T-cell (primary cell): ENCODE measurements at regions not wholly inside any gene's neighbourhood (a gene's known extent, or its start where the extent isn't known, plus 50 kb on each side); places are given as distances from the start of the nearest gene placed in this dataset.
"Not testable (repeated sequence)": the region's sequence is repeated elsewhere in the genome, so short reads cannot be mapped to it uniquely, and the experiment has no call there.

ENCODE experiments used
- ATAC-seq, 4 experiments: fragments of 200-7000 bp in 3 of 4; fragments of 150-1000 bp in 1 of 4; cut with Tn5 transposase; replicated peaks in 1 of 4; 1 replicate in 3 of 4; 2 replicates in 1 of 4; pipeline ENCODE4 v1.10.0; 2021; ENCODE audit warnings: moderate library complexity in 3 of 4, mild to moderate bottlenecking in 2 of 4, moderate number of reproducible peaks in 1 of 4
- CTCF ChIA-PET, 2 donors: fragments of 300-600 bp; sonication (Branson Sonifier 250); formaldehyde crosslinking; loops; one replicate each; lab custom pipeline; 2022; ENCODE audit warnings: antibody characterized with exemption in 2 of 2; lab: Charles Lee
- POLR2A ChIA-PET, 2 donors: fragments of 300-600 bp; sonication (Branson Sonifier 250); formaldehyde crosslinking; loops; one replicate each; lab custom pipeline; 2022; ENCODE audit warnings: antibody characterized with exemption in 2 of 2; lab: Charles Lee
- DNase-seq, 35 experiments: peaks; one replicate each; pipeline versions ENCODE4 v3.0.0 to v3.0.0-alpha.2; 2013 to 2023
- H3K27ac ChIP-seq: one replicate; pipeline ENCODE4 v1.5.1; 2013; ENCODE audit warnings: low read length
- H3K27me3 ChIP-seq, 2 experiments: replicated peaks in 1 of 2; 1 replicate in 1 of 2; 2 replicates in 1 of 2; pipeline versions ENCODE4 v1.6.1 to v1.7.0; 2013; ENCODE audit warnings: low read length in 1 of 2, mixed read lengths in 1 of 2; ENCODE audit not compliant: control insufficient read depth in 2 of 2, insufficient read depth in 2 of 2; ENCODE audit errors: extremely low read depth in 1 of 2
- H3K36me3 ChIP-seq, 2 donors: 1 replicate in 1 of 2; 2 replicates in 1 of 2; pipeline versions ENCODE4 v1.6.1 to v1.7.0; 2013; ENCODE audit warnings: low read length in 1 of 2; ENCODE audit not compliant: control insufficient read depth in 2 of 2, insufficient read depth in 1 of 2; ENCODE audit errors: extremely low read depth in 1 of 2
- H3K4me1 ChIP-seq, 2 experiments: 1 replicate in 1 of 2; 2 replicates in 1 of 2; pipeline versions ENCODE4 v1.6.1 to v1.7.0; 2013; ENCODE audit warnings: low read length in 2 of 2, mixed read lengths in 1 of 2; ENCODE audit not compliant: insufficient read depth in 2 of 2, control insufficient read depth in 1 of 2; ENCODE audit errors: extremely low read depth in 1 of 2
- H3K4me3 ChIP-seq, 2 donors: 1 replicate in 1 of 2; 2 replicates in 1 of 2; pipeline versions ENCODE4 v1.5.1 to v1.7.0; 2013; ENCODE audit warnings: mild to moderate bottlenecking in 2 of 2, low read length in 1 of 2, moderate library complexity in 1 of 2; ENCODE audit not compliant: control insufficient read depth in 1 of 2; ENCODE audit errors: extremely low read depth in 1 of 2
- H3K9me3 ChIP-seq: 2 replicates; pipeline ENCODE4 v1.7.0; 2013
- H3K27ac Mint-ChIP-seq, 2 donors: one replicate each; pipeline ENCODE4 v1.8.0; 2020 to 2021; ENCODE audit warnings: mild to moderate bottlenecking in 2 of 2, mixed read lengths in 2 of 2
- H3K27me3 Mint-ChIP-seq, 2 donors: one replicate each; pipeline ENCODE4 v1.8.0; 2021 to 2022; ENCODE audit warnings: mixed read lengths in 2 of 2
- H3K36me3 Mint-ChIP-seq: one replicate; pipeline ENCODE4 v1.8.0; 2021; ENCODE audit warnings: mixed read lengths
- H3K4me1 Mint-ChIP-seq, 3 donors: one replicate each; pipeline ENCODE4 v1.8.0; 2020 to 2022; ENCODE audit warnings: mixed read lengths in 3 of 3, mild to moderate bottlenecking in 1 of 3
- H3K4me3 Mint-ChIP-seq, 3 donors: one replicate each; pipeline ENCODE4 v1.8.0; 2020 to 2022; ENCODE audit warnings: mild to moderate bottlenecking in 3 of 3, mixed read lengths in 3 of 3, moderate library complexity in 3 of 3
- H3K9me3 Mint-ChIP-seq, 3 donors: one replicate each; pipeline ENCODE4 v1.8.0; 2020 to 2022; ENCODE audit warnings: mixed read lengths in 3 of 3
- WGBS: methylation state at CpG from one replicate; pipeline ENCODE4 v1.1.5; 2013; ENCODE audit warnings: missing lambda C conversion rate; ENCODE audit not compliant: insufficient coverage; 5-methylcytosine and 5-hydroxymethylcytosine counted together

GRCh38 chr18:71303743-71304142 is 1014.9 kb downstream of the SOCS6 start:
- not testable (repeated sequence) for H3K4me3 Mint-ChIP-seq
- CTCF ChIA-PET, result interaction anchor here in 1 of 2 donors (0.6 kb wide), 1 partner anchor 17 kb away, joined by 3 read pairs; no protein-coding TSS in a partner anchor

GRCh38 chr18:71301596-71301995 is 1012.8 kb downstream of the SOCS6 start:
- Mint-ChIP-seq H3K4me3 (no peak overlapping the region), H3K9me3 (peaks cover 0 to 2% (median 0%) of the 10 kb centered on the region in 3 donors), H3K36me3 (no peaks in the 10 kb centered on the region), H3K4me1 (no peaks in the 10 kb centered on the region), H3K27me3 (no peaks in the 10 kb centered on the region), H3K27ac (no peak overlapping the region)
- Histone ChIP-seq H3K4me1 (no peaks in the 10 kb centered on the region), H3K9me3 (no peaks in the 10 kb centered on the region), H3K4me3 (no peak overlapping the region), H3K27me3 (no peaks in the 10 kb centered on the region), H3K36me3 (no peaks in the 10 kb centered on the region), H3K27ac (no peak overlapping the region)
- POLR2A ChIA-PET, result interaction anchor here in 1 of 2 donors (0.6 kb wide), 1 partner anchor 19 kb away, joined by 3 read pairs; no protein-coding TSS in a partner anchor
- no peak for DNase-seq
- WGBS, result 77% methylated on average over 4 of the region's 4 CpGs
- ATAC-seq, result no peak
- CTCF ChIA-PET, result no interaction called here

More at GRCh38 chr18:71303743-71304142, 1014.9 kb downstream of the SOCS6 start:
- H3K27me3 ChIP-seq, H3K27ac Mint-ChIP-seq, H3K27me3 Mint-ChIP-seq, H3K4me1 Mint-ChIP-seq, H3K9me3 ChIP-seq, H3K27ac ChIP-seq, H3K9me3 Mint-ChIP-seq, H3K4me3 ChIP-seq, H3K36me3 ChIP-seq, DNase-seq, H3K4me1 ChIP-seq, ATAC-seq, H3K36me3 Mint-ChIP-seq, POLR2A ChIA-PET: not testable (repeated sequence)
- whole genome bisulfite sequencing, result 64% methylated on average over 2 of the region's 3 CpGs

GRCh38 chr18:71294201-71294600 is 1005.4 kb downstream of the SOCS6 start:
- H3K27ac Mint-ChIP-seq, H3K36me3 ChIP-seq, H3K27me3 ChIP-seq, H3K27me3 Mint-ChIP-seq, H3K4me3 ChIP-seq, H3K4me1 Mint-ChIP-seq, H3K4me3 Mint-ChIP-seq, H3K36me3 Mint-ChIP-seq, H3K27ac ChIP-seq, CTCF ChIA-PET, DNase-seq, POLR2A ChIA-PET, H3K9me3 ChIP-seq, H3K4me1 ChIP-seq, H3K9me3 Mint-ChIP-seq, ATAC-seq: not testable (repeated sequence)
- no CpG with 5 or more reads among the region's 3 CpGs for WGBS

GRCh38 chr18:71293322-71293721 is 1004.5 kb downstream of the SOCS6 start:
- H3K27ac ChIP-seq, result no peak overlapping the region
- CTCF ChIA-PET, result no interaction called here
- POLR2A ChIA-PET, result no interaction called here
- ATAC-seq (no peak), DNase-seq (no peak)
- no peak overlapping the region for H3K4me3 Mint-ChIP-seq
- peaks cover 0 to 4% (median 0%) of the 10 kb centered on the region in 3 donors for H3K9me3 Mint-ChIP-seq
- no peaks in the 10 kb centered on the region for H3K36me3 Mint-ChIP-seq
- no peaks in the 10 kb centered on the region for H3K36me3 ChIP-seq
- no peaks in the 10 kb centered on the region for H3K9me3 ChIP-seq
- no peak overlapping the region for H3K27ac Mint-ChIP-seq
- H3K27me3 ChIP-seq, result no peaks in the 10 kb centered on the region
- H3K27me3 Mint-ChIP-seq, result no peaks in the 10 kb centered on the region
- H3K4me3 ChIP-seq, result no peak overlapping the region
- H3K4me1 Mint-ChIP-seq, result no peaks in the 10 kb centered on the region
- no peaks in the 10 kb centered on the region for H3K4me1 ChIP-seq

GRCh38 chr18:71287268-71287667 is 998.4 kb downstream of the SOCS6 start:
- H3K27ac Mint-ChIP-seq, result no peak overlapping the region

GRCh38 chr18:71252351-71252865 is 963.6 kb downstream of the SOCS6 start:
- no peaks in the 10 kb centered on the region for H3K9me3 Mint-ChIP-seq
- ATAC-seq (no peak), DNase-seq (no peak)
- H3K4me1 ChIP-seq, result no peaks in the 10 kb centered on the region
- H3K4me3 Mint-ChIP-seq, result no peak overlapping the region
- H3K4me1 Mint-ChIP-seq, result no peaks in the 10 kb centered on the region
- no peaks in the 10 kb centered on the region for H3K36me3 Mint-ChIP-seq
- no peak overlapping the region for H3K27ac ChIP-seq
- H3K27me3 Mint-ChIP-seq, result peaks cover 0 to 3% of the 10 kb centered on the region in 2 donors
- no peaks in the 10 kb centered on the region for H3K36me3 ChIP-seq
- no peak overlapping the region for H3K27ac Mint-ChIP-seq
- no CpG with 5 or more reads among the region's 6 CpGs for WGBS
- ChIA-PET CTCF (no interaction called here), POLR2A (no interaction called here)
- no peak overlapping the region for H3K4me3 ChIP-seq
- H3K27me3 ChIP-seq, result no peaks in the 10 kb centered on the region
- H3K9me3 ChIP-seq, result no peaks in the 10 kb centered on the region

More at GRCh38 chr18:71287268-71287667, 998.4 kb downstream of the SOCS6 start:
- H3K9me3 ChIP-seq, result no peaks in the 10 kb centered on the region
- no peak overlapping the region for H3K4me3 ChIP-seq
- Mint-ChIP-seq H3K27me3 (no peaks in the 10 kb centered on the region), H3K36me3 (no peaks in the 10 kb centered on the region), H3K4me3 (no peak overlapping the region), H3K9me3 (peaks cover 0 to 11% (median 0%) of the 10 kb centered on the region in 3 donors), H3K4me1 (no peaks in the 10 kb centered on the region)
- POLR2A ChIA-PET, result no interaction called here
- ATAC-seq (no peak), DNase-seq (no peak)
- H3K27me3 ChIP-seq, result no peaks in the 10 kb centered on the region
- CTCF ChIA-PET, result no interaction called here
- no peak overlapping the region for H3K27ac ChIP-seq
- H3K4me1 ChIP-seq, result no peaks in the 10 kb centered on the region
- no CpG with 5 or more reads among the region's 2 CpGs for WGBS
- no peaks in the 10 kb centered on the region for H3K36me3 ChIP-seq

- H3K4me3 ChIP-seq, result no peak overlapping the region
- no peak overlapping the region for H3K27ac ChIP-seq
- Mint-ChIP-seq H3K27me3 (peaks cover 0 to 3% of the 10 kb centered on the region in 2 donors), H3K4me3 (no peak overlapping the region), H3K36me3 (no peaks in the 10 kb centered on the region), H3K27ac (no peak overlapping the region), H3K9me3 (no peaks in the 10 kb centered on the region), H3K4me1 (no peaks in the 10 kb centered on the region)
- no peaks in the 10 kb centered on the region for H3K4me1 ChIP-seq
- 88% methylated on average over 1 of the region's 1 CpG for WGBS
- H3K27me3 ChIP-seq, result no peaks in the 10 kb centered on the region
- ChIA-PET POLR2A (no interaction called here), CTCF (no interaction called here)
- ATAC-seq (no peak), DNase-seq (no peak)
- no peaks in the 10 kb centered on the region for H3K36me3 ChIP-seq
- no peaks in the 10 kb centered on the region for H3K9me3 ChIP-seq
Observed at GRCh38 chr18:71250191-71250590, 961.3 kb downstream of the SOCS6 start.
